AG08396 (cell line): ENCODE measurements at regions not wholly inside any gene's neighbourhood (a gene's known extent, or its start where the extent isn't known, plus 50 kb on each side); places are given as distances from the start of the nearest gene placed in this dataset.

Experiments
- DNase-seq: peaks from one replicate; pipeline ENCODE4 v3.0.0; 2012; ENCODE audit warnings: low spot score, mixed read lengths

DNA sequence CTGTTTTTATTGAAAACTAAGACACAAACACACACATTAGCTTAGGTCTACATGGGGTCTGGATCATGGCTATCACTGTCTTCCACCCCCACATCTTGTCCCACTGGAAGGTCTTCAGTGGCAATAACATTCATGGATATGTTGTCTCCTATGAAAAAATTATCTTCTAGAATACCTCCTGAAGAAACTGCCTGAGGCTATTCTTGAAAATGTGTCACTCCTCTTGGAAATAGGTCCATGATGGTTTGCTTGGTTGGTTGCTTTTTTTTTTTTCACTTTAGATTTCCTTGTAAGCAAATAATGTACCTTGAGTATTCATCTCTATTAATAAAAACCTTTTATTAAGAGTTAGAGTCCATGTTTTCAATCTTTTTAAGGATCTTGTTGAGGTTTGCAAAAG is 195.3 kb upstream of the PDE5A start:
- no peak for DNase-seq

DNA sequence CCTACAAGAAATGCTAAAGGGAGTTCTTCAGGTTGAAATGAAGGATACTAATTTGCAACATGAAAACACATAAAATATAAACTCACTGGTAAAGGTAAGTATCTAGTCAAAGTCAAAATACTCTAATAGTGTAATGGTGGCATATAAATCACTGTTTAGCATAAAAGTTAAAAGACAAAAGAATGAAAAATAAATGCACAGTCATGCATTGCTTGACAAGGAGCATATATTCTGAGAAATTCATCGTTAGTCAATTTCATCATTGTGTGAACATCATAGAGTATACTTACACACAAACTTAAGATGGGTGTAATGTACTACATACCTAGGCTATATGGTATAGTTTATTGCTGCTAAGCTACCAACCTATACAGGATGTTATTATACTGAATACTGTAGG is 194.4 kb upstream of the PDE5A start:
- DNase-seq, result no peak

DNA sequence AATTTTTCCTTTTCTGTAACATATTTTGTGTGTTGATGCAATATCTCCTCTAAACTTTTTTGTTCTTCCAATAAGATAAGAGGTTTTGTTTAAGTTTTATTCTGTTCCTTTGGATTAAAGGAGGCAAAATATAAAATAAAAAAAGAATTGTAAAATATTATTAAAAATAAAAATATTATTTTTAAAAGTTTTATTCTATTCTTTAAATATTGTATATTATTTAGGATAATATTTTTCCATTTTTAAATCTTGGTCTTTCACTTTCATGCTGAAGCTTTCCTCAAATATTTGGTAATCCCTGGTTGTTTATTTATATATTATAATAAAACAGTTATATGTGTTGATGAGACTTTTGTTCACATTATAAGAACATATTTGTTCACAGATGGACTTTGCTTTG is 187.9 kb upstream of the PDE5A start:
- DNase-seq, result no peak

DNA sequence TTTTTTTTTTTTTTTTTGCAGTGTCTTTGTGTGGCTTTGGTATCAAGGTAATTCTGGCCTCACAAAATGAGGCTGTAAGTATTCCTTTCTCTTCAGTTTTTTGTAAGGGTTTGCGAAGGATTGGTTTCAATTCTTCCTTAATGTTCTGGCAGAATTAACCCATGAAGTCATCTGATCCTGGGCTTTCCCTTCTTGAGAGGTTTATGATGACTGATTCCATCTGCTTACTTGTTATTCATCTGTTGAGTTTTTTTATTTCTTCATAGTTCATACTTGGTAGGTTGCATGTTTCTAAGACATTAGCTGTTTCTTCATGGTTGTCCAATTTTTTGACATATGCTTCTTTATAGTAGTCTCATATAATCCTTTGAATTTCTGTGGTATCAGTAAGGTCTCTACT is 181.4 kb upstream of the PDE5A start:
- DNase-seq, result no peak

DNA sequence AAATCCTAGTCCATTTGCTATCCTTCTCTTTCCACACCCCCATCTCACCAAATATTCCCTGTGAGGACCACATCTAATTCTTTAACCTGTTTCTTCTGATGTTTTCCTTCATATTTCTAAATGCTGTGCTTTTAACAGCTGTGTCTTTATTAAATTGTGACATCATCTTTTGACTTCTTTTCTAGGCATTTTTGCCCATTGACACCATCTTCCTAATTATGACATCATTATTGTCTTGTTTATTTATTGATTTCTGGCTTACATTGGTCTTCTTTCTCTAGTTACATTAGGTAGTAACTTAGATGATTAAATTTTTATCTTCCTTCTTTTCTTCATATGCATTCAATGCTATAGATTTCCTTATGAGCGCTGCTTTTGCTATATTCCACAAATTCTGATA is 175.8 kb upstream of the PDE5A start:
- DNase-seq, result no peak

DNA sequence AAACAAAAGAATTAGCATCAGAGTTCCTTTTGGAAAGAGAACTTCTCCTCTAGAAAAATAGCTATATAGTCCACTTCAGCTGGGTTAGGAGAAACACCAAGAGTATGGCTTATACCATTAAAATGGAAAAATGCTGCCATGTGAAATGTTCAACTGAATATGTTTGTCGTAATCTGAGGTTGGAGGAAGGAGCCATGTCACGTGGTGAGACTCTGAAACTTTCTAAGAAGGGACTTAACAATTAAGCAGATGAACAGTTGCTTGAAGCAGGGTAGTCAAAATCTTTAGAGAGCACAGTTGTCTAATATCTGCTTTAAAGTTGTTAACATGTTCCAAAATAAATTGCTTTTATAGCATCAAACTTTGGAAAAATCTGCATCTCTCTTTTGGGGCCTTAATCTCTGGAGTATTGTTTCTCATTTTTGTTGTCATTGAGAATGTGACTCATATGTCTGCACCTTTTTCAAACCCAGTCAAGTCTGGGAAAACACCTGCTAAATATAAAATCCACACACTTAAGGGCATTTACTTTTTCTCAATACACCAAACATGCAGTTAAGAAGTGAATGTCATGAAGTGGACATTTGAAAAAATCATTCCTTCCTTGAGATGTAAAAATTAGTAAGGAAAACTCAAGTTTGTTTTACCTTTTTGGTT is 168.8 kb upstream of the PDE5A start:
- DNase-seq, result no peak

DNA sequence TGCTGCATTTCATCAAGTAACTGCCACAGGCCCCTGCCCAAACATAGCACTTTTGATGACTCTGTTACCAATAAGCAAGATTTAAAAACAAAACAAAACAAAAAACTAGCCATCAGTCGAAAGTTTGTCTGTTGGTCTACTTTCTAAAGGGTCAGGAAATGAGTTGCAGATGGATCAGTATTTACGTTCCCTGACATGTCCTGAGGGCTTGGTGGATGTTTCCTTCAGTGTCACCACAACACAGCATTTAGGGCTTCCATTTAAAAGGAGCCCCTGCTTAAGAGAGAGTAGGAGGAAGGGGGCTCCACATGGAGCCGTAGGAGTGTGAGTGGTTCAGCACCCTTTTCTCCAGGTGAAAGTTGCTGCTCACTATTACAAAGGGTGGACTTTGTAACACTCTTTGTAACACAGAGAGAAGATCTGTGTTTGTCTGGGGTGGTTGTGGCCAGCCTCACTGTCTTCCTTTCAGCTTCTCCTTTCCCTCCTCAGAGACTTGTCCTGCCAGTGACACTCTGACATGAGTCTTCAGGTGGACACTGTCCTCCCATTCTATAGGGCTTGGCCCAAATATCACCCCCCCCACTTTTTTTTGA is 167.5 kb upstream of the PDE5A start:
- DNase-seq, result no peak

DNA sequence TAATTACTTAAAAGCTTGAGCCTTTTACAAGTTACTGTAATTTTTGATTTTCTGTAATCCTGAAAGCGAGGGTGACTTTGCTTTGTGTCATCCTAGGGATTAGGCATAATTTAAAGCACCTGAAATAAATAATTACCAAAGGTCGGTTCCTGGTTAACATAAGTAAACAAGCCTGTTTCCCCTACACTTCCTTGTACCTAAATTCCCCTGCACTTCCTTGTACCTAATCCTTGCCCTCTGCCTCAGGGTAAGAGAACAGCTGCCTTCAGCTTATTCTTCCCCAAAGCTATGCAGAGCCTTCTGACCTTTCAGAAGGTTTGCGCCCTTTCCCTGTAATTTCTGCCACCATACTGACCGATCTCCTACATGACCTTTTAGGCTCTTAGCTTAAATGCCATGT is 166.1 kb upstream of the PDE5A start:
- no peak for DNase-seq

DNA sequence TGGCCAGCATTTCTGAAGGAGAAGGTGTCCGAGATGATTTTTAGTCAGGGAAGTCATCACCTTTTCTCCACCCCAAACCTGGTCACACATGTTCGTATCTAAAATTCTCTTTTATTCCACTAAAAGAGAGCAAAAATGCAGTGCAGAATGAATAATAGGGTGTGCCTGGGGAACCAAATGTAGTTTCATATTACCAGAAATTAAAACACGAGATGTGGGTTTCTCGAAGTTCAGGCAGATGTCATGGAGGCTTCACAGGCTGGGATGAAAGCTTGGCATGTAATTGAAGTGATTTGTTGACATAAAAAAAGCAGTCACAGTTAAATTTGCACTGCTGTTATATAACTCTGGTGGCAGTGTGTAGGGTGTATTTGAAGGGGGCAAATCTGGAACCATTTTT is 165.5 kb upstream of the PDE5A start:
- no peak for DNase-seq

DNA sequence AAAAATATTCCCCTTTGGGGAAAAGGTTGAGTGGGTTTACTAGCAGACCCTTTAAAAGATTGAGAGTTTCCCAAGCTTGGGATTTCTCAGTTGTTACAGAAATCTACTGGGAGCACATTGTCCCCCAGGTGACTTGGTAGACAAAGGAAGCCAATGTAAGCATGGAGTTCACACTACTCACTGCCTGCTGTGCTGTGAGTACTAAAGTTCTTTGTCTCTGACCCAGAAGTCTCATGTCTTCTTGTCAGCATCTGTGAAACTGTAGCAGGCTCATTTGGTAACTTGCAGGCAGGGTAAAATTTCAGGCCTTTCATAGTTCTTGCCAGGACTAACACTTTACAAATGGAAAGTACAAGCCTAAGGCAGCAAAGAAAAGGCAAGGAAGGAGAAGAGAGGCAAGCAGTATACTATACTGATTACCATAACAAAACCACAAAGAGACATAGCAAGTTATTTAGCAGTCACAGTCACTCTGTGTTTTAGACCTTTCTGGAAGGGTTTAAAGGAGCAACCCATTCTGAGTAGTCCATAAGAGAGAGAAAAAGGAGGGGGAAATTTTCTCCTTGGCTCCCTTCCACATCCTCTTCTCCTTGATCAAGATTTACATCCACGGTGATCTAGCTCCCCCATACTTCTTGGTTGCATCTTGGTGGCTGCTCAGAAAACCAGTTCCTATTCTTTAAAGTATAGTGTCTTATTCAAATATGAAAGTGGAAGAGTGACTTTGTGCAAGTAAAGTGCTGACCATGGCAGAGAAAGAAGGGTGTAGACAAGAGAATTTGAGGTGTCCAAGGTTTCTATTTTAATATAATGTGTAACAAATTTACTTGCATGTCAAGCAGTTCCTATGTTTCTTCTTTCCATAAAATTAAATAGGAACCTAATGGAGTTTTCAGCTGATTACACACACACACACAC is 160.0 kb upstream of the PDE5A start:
- DNase-seq, result no peak

DNA sequence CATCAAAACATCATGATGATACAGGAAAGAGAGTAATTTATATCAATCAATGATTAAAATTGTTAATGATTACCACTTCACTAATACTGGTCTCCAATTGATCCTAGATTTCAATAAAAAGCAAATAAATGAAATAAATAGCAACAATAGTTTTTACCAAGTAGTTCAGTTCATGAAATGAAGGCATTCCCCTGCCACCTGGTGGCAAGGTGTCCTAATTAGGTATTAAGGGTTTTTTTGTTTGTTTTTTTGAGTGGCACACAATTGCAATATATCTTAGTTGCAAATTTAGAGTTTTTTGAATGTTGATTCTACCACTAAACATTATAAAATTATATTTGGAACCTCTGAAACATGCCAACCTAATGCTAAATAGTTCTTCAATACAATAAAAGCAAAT is 157.4 kb upstream of the PDE5A start:
- no peak for DNase-seq

DNA sequence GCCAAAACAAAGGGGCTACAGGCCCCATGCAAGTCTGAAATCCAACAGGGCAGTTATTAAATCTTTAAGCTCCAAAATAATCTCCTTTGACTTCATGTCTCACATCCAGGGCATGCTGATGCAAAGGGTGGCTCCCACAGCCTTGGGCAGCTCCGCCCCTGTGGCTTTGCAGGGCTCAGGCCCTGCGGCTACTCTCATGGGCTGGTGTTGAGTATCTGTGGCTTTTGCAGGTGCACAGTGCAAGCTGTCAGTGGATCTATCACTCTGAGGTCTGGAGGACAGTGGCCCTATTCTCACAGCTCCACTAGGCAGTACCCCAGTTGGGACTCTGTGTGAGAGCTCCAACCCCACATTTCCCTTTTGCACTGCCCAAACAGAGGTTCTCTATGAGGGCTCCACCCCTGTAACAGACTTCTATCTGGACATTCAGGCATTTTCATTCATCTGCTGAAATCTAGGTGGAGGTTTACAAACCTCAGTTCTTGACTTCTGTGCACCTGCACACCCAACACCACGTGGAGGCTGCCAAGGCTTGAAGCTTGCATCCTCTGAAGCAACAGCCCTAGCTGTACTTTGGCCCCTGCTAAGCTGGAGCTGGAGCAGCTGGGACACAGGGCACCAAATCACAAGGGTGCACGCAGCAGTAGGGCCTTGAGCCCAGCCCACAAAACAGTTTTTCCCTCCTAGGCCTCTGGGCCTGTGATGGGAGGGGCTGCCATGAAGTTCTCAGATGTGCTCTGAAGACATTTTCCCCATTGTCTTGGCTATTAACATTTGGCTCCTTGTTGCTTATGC is 154.8 kb upstream of the PDE5A start:
- DNase-seq, result no peak

DNA sequence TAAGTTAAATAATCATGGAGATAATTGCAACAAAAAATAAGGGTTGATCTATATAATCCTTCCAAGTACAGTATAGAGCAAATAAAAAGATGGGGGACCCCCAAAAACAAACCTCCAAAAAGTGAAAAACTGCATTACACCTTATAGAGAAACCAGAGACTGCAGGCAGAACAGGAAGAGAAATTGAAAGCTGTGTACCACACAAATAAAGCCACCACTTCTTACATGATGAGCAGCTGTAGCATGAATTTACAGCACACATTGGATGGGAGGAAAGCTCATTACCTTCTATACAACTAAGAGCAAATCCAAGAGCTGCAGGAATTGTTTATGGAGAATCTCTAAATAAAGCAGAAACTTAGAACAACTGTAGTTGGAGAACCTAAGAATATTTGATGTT is 152.4 kb upstream of the PDE5A start:
- no peak for DNase-seq

DNA sequence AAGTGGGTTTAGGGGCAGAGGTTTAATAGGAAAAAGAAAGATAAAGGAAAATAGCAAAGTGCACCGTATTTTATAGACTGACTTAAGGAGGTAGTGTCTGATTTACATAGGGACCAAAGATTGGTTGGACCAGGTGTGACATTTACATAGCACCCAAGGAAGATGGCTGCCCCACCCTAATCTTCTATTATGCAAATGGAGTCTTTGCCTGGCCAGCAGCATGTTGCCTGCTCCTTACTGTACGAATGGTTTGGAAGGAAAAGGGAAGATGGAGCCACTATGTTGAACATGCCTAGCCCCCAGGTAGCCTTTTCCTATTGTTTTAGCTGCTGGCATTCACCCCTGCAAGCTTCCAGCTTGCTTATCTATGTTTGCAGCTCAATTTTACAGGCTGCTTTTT is 146.2 kb upstream of the PDE5A start:
- DNase-seq, result no peak

DNA sequence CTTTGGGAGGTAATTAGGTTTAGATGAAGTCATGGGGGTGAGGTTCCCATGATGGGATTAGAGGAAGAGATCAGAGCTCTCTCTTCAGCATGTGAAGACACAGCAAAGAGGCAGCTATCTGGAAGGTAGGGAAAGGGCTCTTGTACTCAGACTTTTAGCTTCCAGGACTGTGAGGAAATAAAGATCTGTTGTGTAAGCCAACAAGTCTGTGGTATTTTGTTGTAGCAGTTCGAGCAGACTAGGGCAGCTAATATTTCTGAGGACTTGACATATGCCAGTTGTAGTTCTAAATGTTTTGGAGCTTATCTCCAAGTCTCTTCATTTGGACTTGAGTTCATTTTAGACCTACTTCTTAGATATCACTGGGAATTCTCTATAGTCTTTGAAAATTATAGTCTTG is 137.3 kb upstream of the PDE5A start:
- DNase-seq, result no peak

DNA sequence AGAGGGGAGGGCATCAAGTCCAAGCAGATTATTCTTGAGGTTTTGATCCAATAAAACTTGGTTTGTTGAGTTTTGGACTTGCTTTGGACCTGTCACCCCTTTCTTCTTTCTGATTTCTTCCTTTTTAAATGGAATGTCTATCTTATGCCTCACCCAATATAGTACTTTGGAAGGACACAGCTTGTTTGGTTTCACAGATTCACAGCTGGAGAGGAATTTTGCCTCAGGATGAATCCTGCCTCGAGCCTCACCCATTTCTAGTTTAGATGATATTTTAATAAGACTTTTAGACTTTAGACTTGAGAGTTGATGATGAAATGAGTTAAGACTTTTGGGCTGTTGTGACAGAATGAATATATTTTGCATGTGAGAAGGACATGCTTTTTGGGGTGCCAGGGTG is 136.9 kb upstream of the PDE5A start:
- no peak for DNase-seq

DNA sequence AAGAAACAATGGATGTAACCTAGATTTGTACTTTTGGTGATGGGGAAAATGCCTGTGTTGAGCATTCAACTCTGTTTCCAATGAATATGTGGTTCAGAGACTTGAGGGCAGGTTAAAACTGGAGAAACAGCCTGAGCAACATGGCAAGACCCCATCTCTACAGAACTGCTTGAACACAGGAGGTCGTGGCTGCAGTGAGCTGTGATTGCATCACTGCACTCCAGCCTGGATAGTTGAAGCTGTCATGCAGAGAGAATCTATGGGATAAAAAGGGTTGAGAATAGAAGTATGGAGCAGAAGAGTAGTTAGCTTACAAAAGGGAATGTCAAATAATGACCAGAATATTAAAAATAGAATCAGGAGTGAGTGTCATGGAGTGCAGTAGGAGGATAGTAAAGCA is 134.8 kb upstream of the PDE5A start:
- DNase-seq, result no peak

DNA sequence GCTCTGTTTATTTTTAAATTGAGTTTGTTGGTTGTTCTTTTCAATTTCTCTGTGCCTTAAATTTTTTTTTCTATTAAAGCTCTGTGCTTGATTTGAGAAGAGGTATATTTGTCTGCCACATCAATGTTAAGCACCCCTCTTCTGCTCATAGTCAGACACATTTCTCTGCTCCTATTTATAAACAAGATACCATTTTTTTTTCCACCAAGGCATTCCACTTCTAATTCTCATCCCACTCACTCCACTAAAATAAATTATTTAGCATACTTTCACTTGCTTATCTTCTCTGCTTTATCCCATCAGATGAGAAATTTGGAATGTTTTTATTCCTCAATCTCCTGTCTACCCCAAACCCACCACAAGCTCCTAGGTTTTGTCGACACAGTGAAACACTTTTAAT is 127.0 kb upstream of the PDE5A start:
- DNase-seq, result no peak

DNA sequence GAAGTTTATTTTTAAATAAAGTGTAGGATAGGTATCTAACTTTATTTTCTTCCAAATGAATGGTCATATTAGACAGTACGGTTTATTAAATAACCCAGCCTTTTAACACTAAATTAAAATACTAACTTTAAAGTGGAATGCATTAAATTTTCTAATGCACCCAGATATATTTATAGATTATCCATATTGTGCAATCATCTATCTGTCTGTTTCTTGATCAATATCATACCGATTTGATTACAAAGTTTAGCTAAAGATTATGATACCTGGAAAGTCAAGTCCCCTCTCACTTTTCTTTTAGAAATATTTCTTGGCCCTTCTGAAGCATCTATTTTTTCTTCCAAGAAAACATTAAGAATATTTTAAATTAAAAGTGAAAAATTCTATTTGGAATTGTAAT is 124.3 kb upstream of the PDE5A start:
- no peak for DNase-seq

DNA sequence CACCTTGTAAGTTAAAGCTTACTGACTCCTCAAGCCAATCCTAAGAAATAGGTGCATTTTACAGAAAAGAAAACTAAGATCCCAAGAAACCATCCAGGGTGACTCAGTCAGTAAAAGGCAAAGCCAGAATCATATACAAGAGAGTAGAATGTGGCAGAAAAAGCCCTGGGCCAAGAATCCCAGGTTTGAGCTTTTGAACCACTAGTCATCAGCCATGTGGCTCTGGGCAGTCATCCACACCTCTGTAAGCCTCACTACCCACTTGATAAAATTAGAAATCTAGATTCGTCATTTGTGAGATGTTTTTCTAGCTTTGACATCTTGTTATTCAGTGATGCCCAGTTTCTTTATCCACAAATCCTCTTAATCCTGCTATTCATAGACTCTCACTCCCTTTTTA is 122.2 kb upstream of the PDE5A start:
- DNase-seq, result peak; percentile 47

DNA sequence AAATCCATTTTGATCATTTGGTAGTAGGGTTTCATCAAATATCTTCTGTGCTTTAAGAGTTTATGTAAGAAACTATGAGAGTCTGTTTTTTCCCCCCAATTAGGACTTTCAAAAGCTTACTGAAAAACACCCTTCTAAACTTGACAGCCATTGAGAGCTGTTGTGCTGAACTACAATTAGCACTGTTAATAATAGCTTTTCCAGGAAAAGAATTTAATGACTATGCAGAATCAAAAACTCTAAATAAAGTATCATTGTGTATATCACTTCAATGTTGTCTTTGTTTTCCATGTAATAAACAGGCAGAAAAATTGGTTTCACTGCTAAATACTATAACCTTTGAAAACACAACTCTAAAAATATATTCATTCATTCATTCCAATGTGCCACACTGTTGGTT is 121.4 kb upstream of the PDE5A start:
- DNase-seq, result no peak

DNA sequence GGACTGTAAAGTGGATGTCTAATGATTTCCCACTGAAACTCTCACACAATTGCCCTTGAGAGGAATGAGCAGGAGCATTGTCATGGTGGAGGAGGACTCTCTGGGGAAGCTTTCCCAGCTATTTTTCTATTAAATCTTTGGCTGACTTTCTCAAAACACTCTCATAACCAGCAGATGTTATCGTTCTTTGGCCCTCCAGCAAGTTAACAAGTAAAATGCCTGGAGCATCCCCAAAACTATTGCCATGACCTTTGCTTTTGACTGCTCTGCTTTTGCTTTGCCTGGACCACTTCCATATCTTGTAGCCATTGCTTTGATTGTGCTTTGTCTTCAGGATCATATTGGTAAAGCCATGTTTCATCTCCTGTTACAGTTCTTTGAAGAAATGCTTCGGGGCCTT is 120.2 kb upstream of the PDE5A start:
- DNase-seq, result no peak

DNA sequence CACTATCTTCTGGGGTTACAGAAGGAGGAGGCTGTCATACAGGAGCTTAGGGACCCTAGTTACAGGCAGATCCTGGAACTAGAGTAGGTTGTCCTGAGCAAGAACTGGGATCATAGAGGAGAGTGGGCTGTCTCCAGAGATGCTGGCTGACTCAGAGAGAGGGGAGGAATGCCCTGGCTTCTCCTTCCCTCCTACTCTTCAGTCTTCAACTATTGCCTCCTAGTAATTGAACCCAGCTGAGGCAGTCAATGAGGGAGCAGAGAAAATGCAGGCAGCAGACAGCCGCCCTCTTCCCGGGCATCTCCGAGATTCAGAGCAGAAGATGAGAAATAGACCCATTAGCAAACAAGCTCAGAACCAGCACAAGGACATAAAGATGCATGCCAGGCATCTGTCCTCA is 118.3 kb upstream of the PDE5A start:
- no peak for DNase-seq
